ENCODE measurements at regions not wholly inside any gene's neighbourhood (a gene's known extent, or its start where the extent isn't known, plus 50 kb on each side); places are given as distances from the start of the nearest gene placed in this dataset.

DNA sequence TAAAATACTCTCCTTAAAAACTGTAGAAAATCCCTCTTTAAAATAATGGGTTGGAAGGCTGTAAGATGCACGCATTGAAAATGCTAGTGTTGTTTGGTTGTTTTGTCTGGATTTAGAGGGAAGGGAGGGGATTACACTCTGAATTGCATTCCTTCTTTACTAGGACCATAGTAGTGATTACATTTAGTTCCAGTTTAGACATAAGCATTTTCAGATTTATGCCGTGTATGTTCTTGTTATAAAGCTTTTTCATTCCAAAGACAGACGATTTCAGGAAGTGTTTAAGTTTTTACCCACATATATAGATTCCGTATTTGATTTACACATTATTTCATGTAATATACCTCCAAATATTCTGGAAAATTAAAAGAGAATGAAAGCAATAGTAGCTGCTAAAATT is 538.4 kb downstream of the PTPRC start:
- no CpG with 5 or more reads among the region's 4 CpGs for WGBS (ENCODE audit: extremely low coverage, insufficient coverage, insufficient read length)

DNA sequence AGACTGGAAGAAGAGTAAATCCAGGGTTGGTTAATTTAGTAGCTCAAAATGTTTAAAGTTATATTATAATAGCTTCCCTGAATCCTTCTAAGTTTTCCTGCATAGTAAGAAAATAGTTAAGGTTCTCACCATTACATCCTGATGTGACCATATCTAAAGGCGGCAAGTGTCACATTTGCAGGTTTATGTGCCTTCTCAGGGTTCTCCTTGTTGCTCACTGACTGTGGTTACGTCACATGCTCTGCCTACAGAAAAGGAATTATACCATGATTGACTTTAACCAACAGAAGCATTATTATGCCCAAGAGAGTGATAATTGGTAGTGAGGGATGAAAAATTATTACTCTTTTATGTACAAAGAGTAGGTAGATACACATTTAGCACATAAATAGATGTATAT is 539.8 kb downstream of the PTPRC start:
- whole genome bisulfite sequencing (ENCODE audit: extremely low coverage, insufficient coverage, insufficient read length), result no CpG with 5 or more reads among the region's 2 CpGs
- H3K4me3 ChIP-seq (ENCODE audit: low read depth, low read length), result no peak overlapping the region
- H3K27ac ChIP-seq (ENCODE audit: low read depth, low read length), result no peak overlapping the region

More for the DNA sequence above, 538.4 kb downstream of the PTPRC start:
- Histone ChIP-seq H2BK5ac (ENCODE audit: low read depth, low read length, poor library complexity) (no peak overlapping the region), H3K18ac (ENCODE audit: low read length) (no peak overlapping the region), H3K9me3 (ENCODE audit: insufficient read depth, low read depth, low read length) (no peaks in the 10 kb centered on the region), H3K4me3 (ENCODE audit: low read depth, low read length) (no peak overlapping the region), H3K23ac (ENCODE audit: low read length) (no peak overlapping the region), H3K4me1 (ENCODE audit: control insufficient read depth in 1 of 2, insufficient read depth in 2 of 2, low read length in 2 of 2) (no peaks in the 10 kb centered on the region), H3K9ac (ENCODE audit: low read length) (no peak overlapping the region), H3K4ac (ENCODE audit: low read depth, low read length) (no peak overlapping the region), H3K79me2 (ENCODE audit: control insufficient read depth, insufficient read depth, low read length, poor library complexity) (no peaks in the 10 kb centered on the region), H3K79me1 (ENCODE audit: low read length) (no peaks in the 10 kb centered on the region), H2AK5ac (ENCODE audit: low read length) (no peak overlapping the region), H3K27me3 (ENCODE audit: insufficient read depth, low read length) (no peaks in the 10 kb centered on the region), H2BK12ac (ENCODE audit: low read length) (no peak overlapping the region), H4K8ac (ENCODE audit: low read depth, low read length) (no peak overlapping the region), H4K12ac (ENCODE audit: low read depth, low read length) (no peak overlapping the region), H4K91ac (ENCODE audit: low read depth, low read length) (no peak overlapping the region), H3K4me2 (ENCODE audit: low read length) (no peak overlapping the region), H3K27ac (ENCODE audit: low read depth, low read length) (no peak overlapping the region), H2BK120ac (ENCODE audit: insufficient read depth, low read length, poor library complexity) (no peak overlapping the region), H3K36me3 (ENCODE audit: control insufficient read depth in 1 of 2, insufficient read depth in 2 of 2, low read length in 2 of 2) (no peaks in the 10 kb centered on the region), H2AFZ (ENCODE audit: insufficient read depth, low read length, poor library complexity) (no peak overlapping the region), H3K14ac (ENCODE audit: low read length) (no peak overlapping the region)
- no peak for DNase-seq

DNA sequence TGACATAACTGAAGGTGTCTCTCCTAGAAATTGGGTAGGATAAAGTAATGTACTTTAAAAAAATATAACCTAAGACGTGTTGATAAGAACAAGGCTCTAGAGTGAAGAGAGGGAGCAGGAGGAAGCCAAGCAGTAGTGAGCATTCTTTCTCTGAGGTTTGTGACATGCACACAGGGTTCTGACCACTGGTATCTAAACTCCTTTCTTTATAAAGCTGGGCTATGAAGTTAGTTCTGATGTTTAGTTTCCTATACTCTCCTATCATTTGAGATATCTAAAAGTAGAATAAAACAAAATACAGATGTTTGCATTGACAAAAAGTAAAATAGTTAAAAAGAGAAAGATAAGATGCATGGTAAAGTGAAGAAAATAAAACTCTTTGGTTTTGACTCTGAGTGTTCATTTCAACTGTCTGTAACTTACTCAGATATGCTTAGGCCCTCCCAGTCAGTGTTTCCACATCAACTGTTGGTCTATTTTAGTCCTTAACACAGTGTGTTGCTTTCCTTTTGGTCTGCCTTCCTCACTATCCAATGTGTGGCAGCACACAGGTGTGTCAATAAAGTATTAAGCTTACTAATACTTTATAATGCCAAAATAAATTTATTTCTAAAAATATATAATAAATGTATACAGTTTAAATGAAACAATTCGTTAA is 543.5 kb downstream of the PTPRC start:
- no peak overlapping the region for H3K23ac ChIP-seq (ENCODE audit: low read length)
- no peak overlapping the region for H4K12ac ChIP-seq (ENCODE audit: low read depth, low read length)
- no peak overlapping the region for H3K4ac ChIP-seq (ENCODE audit: low read depth, low read length)
- no peaks in the 10 kb centered on the region for H3K4me1 ChIP-seq (ENCODE audit: control insufficient read depth in 1 of 2, insufficient read depth in 2 of 2, low read length in 2 of 2)
- WGBS (ENCODE audit: extremely low coverage, insufficient coverage, insufficient read length), result no CpG with 5 or more reads among the region's 2 CpGs
- no peaks in the 10 kb centered on the region for H3K36me3 ChIP-seq (ENCODE audit: control insufficient read depth in 1 of 2, insufficient read depth in 2 of 2, low read length in 2 of 2)
- no peak overlapping the region for H2AFZ ChIP-seq (ENCODE audit: insufficient read depth, low read length, poor library complexity)
- H3K14ac ChIP-seq (ENCODE audit: low read length), result no peak overlapping the region
- no peak overlapping the region for H2BK120ac ChIP-seq (ENCODE audit: insufficient read depth, low read length, poor library complexity)
- no peak for DNase-seq
- H4K91ac ChIP-seq (ENCODE audit: low read depth, low read length), result no peak overlapping the region
- no peaks in the 10 kb centered on the region for H3K27me3 ChIP-seq (ENCODE audit: insufficient read depth, low read length)
- no peak overlapping the region for H2AK5ac ChIP-seq (ENCODE audit: low read length)
- no peak overlapping the region for H2BK12ac ChIP-seq (ENCODE audit: low read length)
- H2BK5ac ChIP-seq (ENCODE audit: low read depth, low read length, poor library complexity), result no peak overlapping the region
- H3K27ac ChIP-seq (ENCODE audit: low read depth, low read length), result no peak overlapping the region
- no peak overlapping the region for H3K9ac ChIP-seq (ENCODE audit: low read length)
- no peak overlapping the region for H3K4me2 ChIP-seq (ENCODE audit: low read length)
- H3K18ac ChIP-seq (ENCODE audit: low read length), result no peak overlapping the region
- no peaks in the 10 kb centered on the region for H3K79me1 ChIP-seq (ENCODE audit: low read length)
- no peak overlapping the region for H4K8ac ChIP-seq (ENCODE audit: low read depth, low read length)
- no peak overlapping the region for H3K4me3 ChIP-seq (ENCODE audit: low read depth, low read length)
- H3K9me3 ChIP-seq (ENCODE audit: insufficient read depth, low read depth, low read length), result no peaks in the 10 kb centered on the region
- H3K79me2 ChIP-seq (ENCODE audit: control insufficient read depth, insufficient read depth, low read length, poor library complexity), result no peaks in the 10 kb centered on the region

More for the DNA sequence above, 539.8 kb downstream of the PTPRC start:
- H3K4ac ChIP-seq (ENCODE audit: low read depth, low read length), result no peak overlapping the region
- H2BK120ac ChIP-seq (ENCODE audit: insufficient read depth, low read length, poor library complexity), result no peak overlapping the region
- no peaks in the 10 kb centered on the region for H3K79me2 ChIP-seq (ENCODE audit: control insufficient read depth, insufficient read depth, low read length, poor library complexity)
- no peaks in the 10 kb centered on the region for H3K36me3 ChIP-seq (ENCODE audit: control insufficient read depth in 1 of 2, insufficient read depth in 2 of 2, low read length in 2 of 2)
- no peak overlapping the region for H4K91ac ChIP-seq (ENCODE audit: low read depth, low read length)
- H3K14ac ChIP-seq (ENCODE audit: low read length), result no peak overlapping the region
- H3K4me2 ChIP-seq (ENCODE audit: low read length), result no peak overlapping the region
- H3K23ac ChIP-seq (ENCODE audit: low read length), result no peak overlapping the region
- no peak overlapping the region for H3K18ac ChIP-seq (ENCODE audit: low read length)
- H3K9ac ChIP-seq (ENCODE audit: low read length), result no peak overlapping the region
- H3K79me1 ChIP-seq (ENCODE audit: low read length), result no peaks in the 10 kb centered on the region
- H2AK5ac ChIP-seq (ENCODE audit: low read length), result no peak overlapping the region
- H2AFZ ChIP-seq (ENCODE audit: insufficient read depth, low read length, poor library complexity), result no peak overlapping the region
- no peak for DNase-seq
- H3K4me1 ChIP-seq (ENCODE audit: control insufficient read depth in 1 of 2, insufficient read depth in 2 of 2, low read length in 2 of 2), result no peaks in the 10 kb centered on the region
- H3K27me3 ChIP-seq (ENCODE audit: insufficient read depth, low read length), result no peaks in the 10 kb centered on the region
- no peak overlapping the region for H2BK12ac ChIP-seq (ENCODE audit: low read length)
- no peak overlapping the region for H4K12ac ChIP-seq (ENCODE audit: low read depth, low read length)
- H4K8ac ChIP-seq (ENCODE audit: low read depth, low read length), result no peak overlapping the region
- H3K9me3 ChIP-seq (ENCODE audit: insufficient read depth, low read depth, low read length), result no peaks in the 10 kb centered on the region
- H2BK5ac ChIP-seq (ENCODE audit: low read depth, low read length, poor library complexity), result no peak overlapping the region

DNA sequence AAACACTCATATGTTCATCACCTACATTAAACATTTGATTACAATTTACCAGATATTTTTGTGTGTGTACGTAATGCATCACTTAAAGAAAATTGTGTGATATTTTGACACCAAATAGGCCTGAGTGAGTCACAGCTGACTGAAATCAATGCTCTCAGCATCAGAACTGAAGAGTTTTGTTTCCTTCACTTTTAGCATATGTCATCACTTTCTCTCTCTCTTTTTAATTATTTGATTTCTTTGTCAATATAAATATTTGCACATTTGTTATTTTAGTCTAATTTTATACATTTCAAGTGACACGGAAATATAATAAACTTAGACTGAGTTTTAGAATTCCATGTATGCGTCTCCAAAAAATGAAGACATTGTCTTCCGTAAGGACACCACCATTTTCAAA is 545.3 kb downstream of the PTPRC start:
- DNase-seq, result no peak
- Histone ChIP-seq H2BK12ac (ENCODE audit: low read length) (no peak overlapping the region), H3K27ac (ENCODE audit: low read depth, low read length) (no peak overlapping the region), H4K91ac (ENCODE audit: low read depth, low read length) (no peak overlapping the region), H3K14ac (ENCODE audit: low read length) (no peak overlapping the region), H3K4ac (ENCODE audit: low read depth, low read length) (no peak overlapping the region), H3K4me3 (ENCODE audit: low read depth, low read length) (no peak overlapping the region), H3K79me2 (ENCODE audit: control insufficient read depth, insufficient read depth, low read length, poor library complexity) (no peaks in the 10 kb centered on the region), H3K23ac (ENCODE audit: low read length) (no peak overlapping the region), H2BK5ac (ENCODE audit: low read depth, low read length, poor library complexity) (no peak overlapping the region), H3K9ac (ENCODE audit: low read length) (no peak overlapping the region), H4K12ac (ENCODE audit: low read depth, low read length) (no peak overlapping the region), H3K18ac (ENCODE audit: low read length) (no peak overlapping the region), H4K8ac (ENCODE audit: low read depth, low read length) (no peak overlapping the region), H2AK5ac (ENCODE audit: low read length) (no peak overlapping the region), H3K27me3 (ENCODE audit: insufficient read depth, low read length) (no peaks in the 10 kb centered on the region), H3K9me3 (ENCODE audit: insufficient read depth, low read depth, low read length) (no peaks in the 10 kb centered on the region), H3K79me1 (ENCODE audit: low read length) (no peaks in the 10 kb centered on the region), H2BK120ac (ENCODE audit: insufficient read depth, low read length, poor library complexity) (no peak overlapping the region), H3K36me3 (ENCODE audit: control insufficient read depth in 1 of 2, insufficient read depth in 2 of 2, low read length in 2 of 2) (no peaks in the 10 kb centered on the region), H3K4me1 (ENCODE audit: control insufficient read depth in 1 of 2, insufficient read depth in 2 of 2, low read length in 2 of 2) (no peaks in the 10 kb centered on the region), H3K4me2 (ENCODE audit: low read length) (no peak overlapping the region), H2AFZ (ENCODE audit: insufficient read depth, low read length, poor library complexity) (no peak overlapping the region)
- no CpG with 5 or more reads among the region's 4 CpGs for WGBS (ENCODE audit: extremely low coverage, insufficient coverage, insufficient read length)

Measured in trophoblast cell (in vitro differentiated cells and primary cell).